ENCODE measurements at regions not wholly inside any gene's neighbourhood (a gene's known extent, or its start where the extent isn't known, plus 50 kb on each side); places are given as distances from the start of the nearest gene placed in this dataset.
A peak's percentile ranks its signal among the peaks of the same experiment; 100 is the strongest.

- Histone ChIP-seq H3K36me3 (replicated peaks; ENCODE audit: insufficient read depth, low read depth) (no peaks in the 10 kb centered on the region), H3K79me2 (no peaks in the 10 kb centered on the region), H3K9me3 (ENCODE audit: low read depth) (no peaks in the 10 kb centered on the region), H3K27me3 (no peaks in the 10 kb centered on the region), H3K4me1 (ENCODE audit: insufficient read depth) (no peaks in the 10 kb centered on the region), H3K4me2 (no peak overlapping the region), H3K27ac (no peak overlapping the region), H3K4me3 (no peak overlapping the region), H4K20me1 (ENCODE audit: insufficient read depth, poor library complexity, severe bottlenecking) (no peaks in the 10 kb centered on the region), H2AFZ (no peak overlapping the region), H3K9me2 (replicated peaks; ENCODE audit: insufficient read depth) (no peaks in the 10 kb centered on the region)
- TF ChIP-seq EZH2phosphoT487 (IDR thresholded peaks at IDR 0.05; ENCODE audit: low read depth, severe bottlenecking, unreplicated experiment), result no peak
- TF ChIP-seq EZH2 (IDR thresholded peaks at IDR 0.05; ENCODE audit: borderline replicate concordance), result no peak
- TF ChIP-seq CTCF (IDR thresholded peaks at IDR 0.05; ENCODE audit: poor library complexity), result no peak
- WGBS (ENCODE audit: low lambda C conversion rate, missing lambda C conversion rate), result 92% methylated on average over 3 of the region's 3 CpGs
- no peak for DNase-seq (ENCODE audit: low spot score)
These were observed 300.9 kb upstream of the TACR3 start for GRCh38 chr4:104020641-104021040.

- H3K27me3 ChIP-seq, result no peaks in the 10 kb centered on the region
- no peaks in the 10 kb centered on the region for H4K20me1 ChIP-seq (ENCODE audit: insufficient read depth, poor library complexity, severe bottlenecking)
- H2AFZ ChIP-seq, result no peak overlapping the region
- no peak overlapping the region for H3K4me3 ChIP-seq
- TF ChIP-seq EZH2 (IDR thresholded peaks at IDR 0.05; ENCODE audit: borderline replicate concordance) (no peak), CTCF (IDR thresholded peaks at IDR 0.05; ENCODE audit: poor library complexity) (no peak), EZH2phosphoT487 (IDR thresholded peaks at IDR 0.05; ENCODE audit: low read depth, severe bottlenecking, unreplicated experiment) (no peak)
- H3K27ac ChIP-seq, result no peak overlapping the region
- DNase-seq (ENCODE audit: low spot score), result no peak
- H3K4me2 ChIP-seq, result no peak overlapping the region
- no peaks in the 10 kb centered on the region for H3K36me3 ChIP-seq (replicated peaks; ENCODE audit: insufficient read depth, low read depth)
- H3K9me2 ChIP-seq (replicated peaks; ENCODE audit: insufficient read depth), result no peaks in the 10 kb centered on the region
- H3K4me1 ChIP-seq (ENCODE audit: insufficient read depth), result no peaks in the 10 kb centered on the region
- H3K79me2 ChIP-seq, result no peaks in the 10 kb centered on the region
- no peaks in the 10 kb centered on the region for H3K9me3 ChIP-seq (ENCODE audit: low read depth)
These were observed 297.4 kb upstream of the TACR3 start for GRCh38 chr4:104017213-104017612.

- peak; percentile 30 for DNase-seq (ENCODE audit: low spot score)
These were observed 295.9 kb upstream of the TACR3 start for GRCh38 chr4:104015680-104016079.

More at GRCh38 chr4:104015680-104016079, 295.9 kb upstream of the TACR3 start:
- Histone ChIP-seq H3K4me1 (ENCODE audit: insufficient read depth) (no peaks in the 10 kb centered on the region), H3K4me3 (no peak overlapping the region), H3K4me2 (no peak overlapping the region), H3K27me3 (no peaks in the 10 kb centered on the region), H3K79me2 (no peaks in the 10 kb centered on the region), H3K9me2 (replicated peaks; ENCODE audit: insufficient read depth) (no peaks in the 10 kb centered on the region), H3K9me3 (ENCODE audit: low read depth) (no peaks in the 10 kb centered on the region), H2AFZ (no peak overlapping the region), H3K27ac (no peak overlapping the region), H4K20me1 (ENCODE audit: insufficient read depth, poor library complexity, severe bottlenecking) (no peaks in the 10 kb centered on the region), H3K36me3 (replicated peaks; ENCODE audit: insufficient read depth, low read depth) (no peaks in the 10 kb centered on the region)
- TF ChIP-seq CTCF (IDR thresholded peaks at IDR 0.05; ENCODE audit: poor library complexity) (peak; percentile 58), EZH2phosphoT487 (IDR thresholded peaks at IDR 0.05; ENCODE audit: low read depth, severe bottlenecking, unreplicated experiment) (no peak)
- WGBS (ENCODE audit: low lambda C conversion rate, missing lambda C conversion rate), result 18% methylated on average over 2 of the region's 2 CpGs
